Fibroblast of the aortic adventitia (primary cell): ENCODE measurements at regions not wholly inside any gene's neighbourhood (a gene's known extent, or its start where the extent isn't known, plus 50 kb on each side); places are given as distances from the start of the nearest gene placed in this dataset.
"Not testable (repeated sequence)": the region's sequence is repeated elsewhere in the genome, so short reads cannot be mapped to it uniquely, and the experiment has no call there.

Experiments used
- DNase-seq: peaks from one replicate; pipeline ENCODE4 v3.0.0-alpha.2; 2010; ENCODE audit warnings: low read depth
- H3K4me3 ChIP-seq: 2 replicates; pipeline ENCODE4 v1.5.1; 2011; ENCODE audit warnings: low read depth, mild to moderate bottlenecking, control low read depth, low read length, moderate library complexity
- CTCF ChIP-seq: IDR thresholded peaks from 2 replicates; pipeline ENCODE4 v1.5.1; 2011; ENCODE audit warnings: mild to moderate bottlenecking, low read length, control low read depth, inconsistent platforms; ENCODE audit not compliant: insufficient read depth

- DNase-seq, result no peak
- no peak for TF ChIP-seq CTCF
- H3K4me3 ChIP-seq, result no peak overlapping the region
Observed at GRCh38 chr17:20781260-20781659, 201.7 kb downstream of the CDRT15L2 start.

- H3K4me3 ChIP-seq, DNase-seq: not testable (repeated sequence)
Observed at GRCh38 chr17:20781869-20782268, 202.3 kb downstream of the CDRT15L2 start.

GRCh38 chr17:20783091-20783490, 203.6 kb downstream of the CDRT15L2 start:
- DNase-seq, result no peak
- no peak overlapping the region for H3K4me3 ChIP-seq
- TF ChIP-seq CTCF, result no peak

- no peak overlapping the region for H3K4me3 ChIP-seq
- TF ChIP-seq CTCF, result no peak
- no peak for DNase-seq
Observed at GRCh38 chr17:20784100-20784665, 204.7 kb downstream of the CDRT15L2 start.

- TF ChIP-seq CTCF, result no peak
- H3K4me3 ChIP-seq, result no peak overlapping the region
- DNase-seq, result no peak
Observed at GRCh38 chr17:20787281-20787680, 207.8 kb downstream of the CDRT15L2 start.

GRCh38 chr17:20791626-20792025, 212.1 kb downstream of the CDRT15L2 start:
- TF ChIP-seq CTCF, result no peak
- DNase-seq, result no peak
- H3K4me3 ChIP-seq, result no peak overlapping the region

- not testable (repeated sequence) for DNase-seq, H3K4me3 ChIP-seq
Observed at GRCh38 chr17:20794532-20794931, 215.0 kb downstream of the CDRT15L2 start.

- no peak overlapping the region for H3K4me3 ChIP-seq
- no peak for DNase-seq
- TF ChIP-seq CTCF, result no peak
Observed at GRCh38 chr17:20797292-20797691, 217.8 kb downstream of the CDRT15L2 start.
